GM12864 (cell line): ENCODE measurements at regions not wholly inside any gene's neighbourhood (a gene's known extent, or its start where the extent isn't known, plus 50 kb on each side); places are given as distances from the start of the nearest gene placed in this dataset.

ENCODE experiments used
- DNase-seq: peaks from one replicate; pipeline ENCODE4 v3.0.0-alpha.2; 2011; ENCODE audit warnings: low read depth
- H3K4me3 ChIP-seq: 2 replicates; pipeline ENCODE4 v1.5.1; 2011; ENCODE audit warnings: mild to moderate bottlenecking, low read depth, low read length, control low read depth
- TF ChIP-seq, protein P1 (sequence below): IDR thresholded peaks from 2 replicates; pipeline ENCODE4 v1.5.1; 2011; ENCODE audit warnings: low read depth, mild to moderate bottlenecking, moderate library complexity, low read length, control low read depth, inconsistent platforms; ENCODE audit errors: missing control alignments

DNA sequence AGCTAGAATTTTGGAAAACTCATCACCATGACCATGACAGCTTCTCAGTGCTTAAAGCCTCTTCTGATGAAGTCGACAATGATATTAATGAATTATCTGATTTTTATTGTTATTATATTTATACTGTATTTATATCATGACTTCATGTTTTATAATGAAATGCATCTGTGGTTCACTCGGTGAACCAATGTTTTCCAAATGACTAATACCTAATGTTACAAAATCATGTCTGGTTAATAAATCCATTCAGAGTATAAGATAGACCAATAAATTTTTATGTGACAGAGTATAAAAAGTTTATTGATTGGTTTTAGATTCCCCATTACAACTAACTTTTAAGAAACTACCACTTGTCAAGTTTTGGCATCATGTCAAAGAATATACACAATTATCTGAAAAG, 416.5 kb downstream of the MLLT3 start:
- TF ChIP-seq, protein P1, sequence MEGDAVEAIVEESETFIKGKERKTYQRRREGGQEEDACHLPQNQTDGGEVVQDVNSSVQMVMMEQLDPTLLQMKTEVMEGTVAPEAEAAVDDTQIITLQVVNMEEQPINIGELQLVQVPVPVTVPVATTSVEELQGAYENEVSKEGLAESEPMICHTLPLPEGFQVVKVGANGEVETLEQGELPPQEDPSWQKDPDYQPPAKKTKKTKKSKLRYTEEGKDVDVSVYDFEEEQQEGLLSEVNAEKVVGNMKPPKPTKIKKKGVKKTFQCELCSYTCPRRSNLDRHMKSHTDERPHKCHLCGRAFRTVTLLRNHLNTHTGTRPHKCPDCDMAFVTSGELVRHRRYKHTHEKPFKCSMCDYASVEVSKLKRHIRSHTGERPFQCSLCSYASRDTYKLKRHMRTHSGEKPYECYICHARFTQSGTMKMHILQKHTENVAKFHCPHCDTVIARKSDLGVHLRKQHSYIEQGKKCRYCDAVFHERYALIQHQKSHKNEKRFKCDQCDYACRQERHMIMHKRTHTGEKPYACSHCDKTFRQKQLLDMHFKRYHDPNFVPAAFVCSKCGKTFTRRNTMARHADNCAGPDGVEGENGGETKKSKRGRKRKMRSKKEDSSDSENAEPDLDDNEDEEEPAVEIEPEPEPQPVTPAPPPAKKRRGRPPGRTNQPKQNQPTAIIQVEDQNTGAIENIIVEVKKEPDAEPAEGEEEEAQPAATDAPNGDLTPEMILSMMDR, result no peak
- no peak overlapping the region for H3K4me3 ChIP-seq
- DNase-seq, result no peak

DNA sequence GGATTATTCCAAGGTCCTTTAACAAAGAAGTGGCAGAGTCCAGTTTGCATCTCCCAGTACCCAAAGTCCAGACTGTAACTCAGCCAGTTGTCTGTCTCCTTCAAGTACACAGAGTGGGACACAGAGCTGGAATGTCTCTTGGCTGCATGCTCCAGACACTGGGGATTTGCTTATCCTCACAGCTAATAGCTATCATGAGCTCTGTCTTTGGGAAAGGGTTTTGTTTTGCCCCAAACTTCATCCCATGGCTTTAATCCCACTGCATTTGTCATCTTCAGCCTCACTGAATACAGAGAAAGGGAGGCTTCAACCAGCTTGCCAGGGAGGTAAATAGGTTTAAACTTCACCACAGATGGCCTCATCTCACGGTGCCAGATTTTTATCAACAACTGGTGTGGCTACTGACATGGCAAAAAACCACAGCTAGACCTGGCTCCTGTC, 412.2 kb upstream of the SLC24A2 start:
- DNase-seq, result no peak
- TF ChIP-seq, protein P1, result no peak
- no peak overlapping the region for H3K4me3 ChIP-seq

- TF ChIP-seq, protein P1, result no peak
- H3K4me3 ChIP-seq, result no peak overlapping the region
- DNase-seq, result no peak
Observed at GRCh38 chr9:20200581-20200980, 411.7 kb upstream of the SLC24A2 start.

DNA sequence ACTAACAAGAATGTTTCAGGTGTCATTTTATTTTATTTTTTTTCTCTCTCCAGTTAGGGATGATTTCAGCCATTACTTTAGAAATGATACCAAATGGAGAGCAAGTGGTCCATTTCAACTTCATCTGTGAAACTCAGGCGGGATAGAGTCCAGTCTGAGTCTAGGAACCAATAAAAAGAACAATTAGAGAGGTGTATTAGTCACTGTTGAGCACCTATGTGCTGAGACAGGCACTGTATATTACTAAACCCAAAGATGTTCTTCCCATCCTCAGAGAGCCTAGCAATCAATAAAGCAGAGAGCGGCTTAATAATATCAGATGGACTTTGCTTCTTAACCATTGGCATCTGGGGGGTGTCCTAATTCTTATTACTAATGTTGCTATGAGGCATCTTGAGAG, 410.3 kb upstream of the SLC24A2 start:
- no peak for DNase-seq
- TF ChIP-seq, protein P1, result no peak
- H3K4me3 ChIP-seq, result no peak overlapping the region

- H3K4me3 ChIP-seq, result no peak overlapping the region
- TF ChIP-seq, protein P1, result no peak
- no peak for DNase-seq
Observed at GRCh38 chr9:20197976-20198685, 409.3 kb upstream of the SLC24A2 start.

DNA sequence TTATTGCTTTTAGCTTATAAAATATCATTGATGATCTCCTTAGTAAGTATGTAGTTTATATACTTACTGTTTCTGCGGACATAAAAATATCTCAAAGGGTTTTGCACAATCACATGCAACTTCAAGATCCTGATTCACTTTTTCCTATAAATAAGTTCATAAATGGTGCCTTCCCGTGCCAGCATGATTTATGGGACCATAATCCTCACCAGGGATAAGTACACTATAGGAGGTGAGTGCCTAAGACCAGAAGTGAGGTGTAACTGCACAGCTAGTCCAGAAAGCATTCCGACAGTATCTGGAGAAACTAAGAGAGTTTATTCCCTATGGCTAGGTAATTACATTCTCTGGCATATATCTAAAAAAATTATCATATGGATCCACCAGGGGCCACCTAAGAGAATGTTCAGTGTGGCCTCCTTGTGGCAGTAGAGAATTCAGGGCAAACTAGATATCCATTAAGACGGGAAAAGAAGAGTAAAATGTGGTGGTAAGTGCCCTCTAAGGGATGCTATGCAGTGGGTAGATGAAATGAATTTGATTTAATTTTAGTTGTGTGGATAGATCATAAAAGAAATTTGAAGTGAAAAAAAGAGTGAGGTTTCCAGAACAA, 402.5 kb upstream of the SLC24A2 start:
- TF ChIP-seq, protein P1, result no peak
- no peak for DNase-seq

GRCh38 chr9:20189871-20190270, 401.0 kb upstream of the SLC24A2 start:
- no peak for DNase-seq
- H3K4me3 ChIP-seq, result no peak overlapping the region
- TF ChIP-seq, protein P1, result no peak

More for the DNA sequence above, 402.5 kb upstream of the SLC24A2 start:
- H3K4me3 ChIP-seq, result no peak overlapping the region
